Frontal cortex (tissue), 3 donors: ENCODE measurements at regions not wholly inside any gene's neighbourhood (a gene's known extent, or its start where the extent isn't known, plus 50 kb on each side); places are given as distances from the start of the nearest gene placed in this dataset.

Experiments
- DNase-seq, 2 donors: peaks; one replicate each; pipeline ENCODE4 v3.0.0; 2012; ENCODE audit warnings: low spot score in 2 of 2
- FAIRE-seq: peaks from 2 replicates; lab custom pipeline; 2012; peaks lifted over from hg19 to GRCh38; lab: Jason Lieb, UNC
- donor health status: control.
- donor health status: control.
- donor health status: control.

DNA sequence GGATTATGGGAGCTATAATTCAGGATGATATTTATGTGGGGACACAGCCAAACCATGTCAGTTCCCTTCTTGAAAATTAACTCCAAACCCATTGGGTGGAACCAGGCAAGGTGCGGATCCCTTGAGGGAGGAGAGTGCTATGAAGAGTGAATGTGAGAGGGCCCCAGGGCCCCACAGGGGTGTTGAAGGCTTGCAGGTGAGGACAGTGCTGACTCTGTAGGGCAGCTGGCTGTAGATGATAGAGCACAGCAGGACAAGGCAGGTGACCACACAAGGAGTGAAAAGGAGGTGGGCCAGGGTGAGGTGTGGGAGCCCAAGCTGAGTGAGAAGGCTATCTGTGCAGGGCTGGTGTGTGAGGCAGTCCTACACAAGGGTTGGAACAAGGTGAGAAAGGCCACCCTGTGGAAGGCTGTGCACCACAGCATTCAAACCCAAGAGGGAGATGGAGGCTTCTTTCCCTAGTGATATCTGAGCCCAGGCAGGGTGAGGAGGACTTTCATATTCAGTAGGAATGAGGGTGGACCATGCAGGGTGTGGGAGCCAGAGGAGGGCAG, 746.0 kb upstream of the CELF2 start:
- no peak for DNase-seq
- FAIRE-seq = no peak

DNA sequence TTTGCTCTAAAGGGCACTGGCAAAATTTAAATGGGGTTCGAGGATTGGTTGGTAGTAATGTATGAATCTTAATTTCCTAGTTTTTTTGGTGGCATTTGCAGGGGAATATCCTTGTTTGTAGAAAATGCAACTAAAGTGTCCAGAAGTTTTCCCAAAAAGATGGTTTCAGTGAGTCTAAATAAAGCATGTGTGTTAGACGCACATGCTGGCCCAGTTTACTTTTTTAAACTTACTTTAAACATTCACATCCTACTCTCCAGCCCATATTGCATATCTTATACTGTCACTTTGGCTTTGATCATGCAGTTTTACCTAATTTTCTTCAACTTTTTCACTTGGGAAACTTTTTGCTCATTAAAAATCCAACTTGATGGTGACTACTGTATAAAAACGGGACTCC, 744.0 kb upstream of the CELF2 start:
- DNase-seq (no peak), FAIRE-seq (no peak)

DNA sequence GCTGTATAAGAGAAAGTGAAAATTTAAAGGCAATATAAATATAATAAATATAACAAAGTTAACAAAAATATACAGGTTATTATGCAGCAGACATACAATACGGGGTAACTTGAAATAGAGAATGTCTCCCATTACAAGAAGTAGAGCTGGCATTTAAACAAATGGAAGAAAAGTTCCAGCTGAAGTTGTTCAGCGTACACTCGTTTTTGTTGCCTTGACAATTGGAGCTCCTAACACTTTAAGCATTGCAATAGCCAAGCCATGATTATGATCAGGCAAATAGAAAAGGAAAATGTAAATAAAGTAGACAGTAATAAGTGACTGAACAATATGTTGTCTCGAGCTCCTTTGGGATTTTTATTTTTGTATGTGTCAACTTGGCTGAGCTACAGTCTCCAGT, 737.8 kb upstream of the CELF2 start:
- FAIRE-seq (no peak), DNase-seq (no peak)

DNA sequence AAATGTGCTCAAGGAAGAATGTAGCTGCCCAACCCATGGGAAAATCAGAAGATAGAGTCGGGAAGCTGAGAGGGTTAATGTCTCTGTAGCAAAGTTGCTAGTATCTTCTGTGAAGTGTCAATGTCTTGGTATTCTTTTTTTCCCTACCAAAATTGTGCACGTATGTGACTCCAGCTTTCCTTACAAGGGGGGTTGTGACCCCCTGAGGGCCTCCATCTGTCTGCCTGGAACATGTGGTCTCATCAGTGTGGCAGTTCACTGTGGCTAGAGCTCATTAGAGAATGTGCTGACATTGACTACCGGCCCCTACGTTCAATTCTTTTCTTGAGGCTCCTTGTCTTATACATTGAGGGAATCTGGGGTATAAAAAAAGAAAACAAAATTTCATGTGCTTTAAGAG, 725.2 kb upstream of the CELF2 start:
- DNase-seq (no peak), FAIRE-seq (no peak)

DNA sequence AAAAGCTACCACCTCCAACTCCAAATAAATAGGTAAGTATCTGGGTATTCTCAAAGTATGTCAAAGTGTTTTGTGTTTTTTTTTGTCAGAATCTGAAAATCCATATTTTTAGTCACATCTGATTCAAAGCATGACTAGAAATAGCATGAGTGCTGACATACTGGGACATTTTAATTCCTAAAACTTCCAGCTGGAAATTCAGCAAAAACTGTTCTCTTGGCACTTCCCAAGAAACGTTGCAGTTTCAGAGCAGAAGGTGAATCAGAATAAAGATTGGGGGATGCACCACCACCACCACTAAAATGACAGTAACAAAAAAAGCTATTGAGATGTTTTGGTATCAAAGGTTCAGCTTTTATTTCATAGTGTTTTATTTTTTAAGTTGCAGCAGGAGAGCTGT, 724.6 kb upstream of the CELF2 start:
- FAIRE-seq (no peak), DNase-seq (no peak)

DNA sequence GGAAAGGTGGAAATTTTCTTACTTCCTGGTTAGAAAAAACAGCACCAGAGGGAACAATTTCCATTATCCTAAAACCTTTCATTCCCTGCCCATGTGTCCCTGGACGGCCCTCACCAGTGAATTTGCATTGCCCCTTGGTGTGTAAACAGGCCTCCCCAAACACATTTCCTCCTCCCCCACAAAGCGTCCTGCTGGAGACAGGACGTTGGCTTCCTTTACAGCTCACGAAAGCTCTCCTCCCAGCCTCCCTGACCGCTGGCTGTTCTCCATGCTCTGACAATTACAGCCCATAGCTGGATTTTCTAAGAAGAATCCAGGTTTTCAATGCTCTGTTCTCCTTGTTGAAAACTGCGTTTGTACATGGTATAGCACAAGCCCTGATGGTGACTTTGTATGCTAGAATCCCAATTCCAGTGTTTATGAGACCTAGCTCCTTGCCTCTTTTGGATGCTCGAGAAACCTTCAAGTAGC, 724.2 kb upstream of the CELF2 start:
- FAIRE-seq (no peak), DNase-seq (no peak)

DNA sequence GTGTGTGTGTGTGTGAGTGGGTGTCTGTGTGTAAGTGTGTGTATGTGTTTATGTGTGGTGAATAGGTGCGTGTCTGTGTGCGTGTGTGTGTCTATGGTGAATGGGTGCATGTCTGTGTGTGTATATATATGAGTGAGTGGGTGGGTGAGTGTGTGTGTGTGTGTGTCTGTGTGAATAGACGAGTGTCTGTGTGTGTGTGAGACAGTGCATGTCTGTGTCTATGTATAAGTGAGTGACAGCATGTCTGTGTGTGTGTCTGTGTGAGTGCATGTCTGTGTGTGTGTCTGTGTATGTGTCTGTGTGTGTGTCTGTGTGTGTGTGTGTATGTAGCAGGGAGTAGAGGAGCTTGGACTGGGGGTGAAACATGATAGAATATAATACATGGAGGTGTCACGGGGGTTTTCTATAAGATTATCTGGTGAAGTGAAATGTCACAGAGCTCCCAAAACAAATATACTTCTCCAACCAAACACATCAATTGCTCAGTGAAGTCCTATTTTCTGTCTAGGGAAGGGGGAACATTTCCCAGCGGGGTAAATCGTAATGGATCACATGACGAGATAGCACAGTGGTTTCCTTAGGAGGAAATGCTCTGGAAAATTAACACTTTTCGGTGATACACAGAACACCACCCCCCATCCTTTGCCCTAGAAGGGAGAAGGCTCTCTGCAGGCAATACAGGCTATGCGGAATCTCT, 723.3 kb upstream of the CELF2 start:
- no peak for DNase-seq

DNA sequence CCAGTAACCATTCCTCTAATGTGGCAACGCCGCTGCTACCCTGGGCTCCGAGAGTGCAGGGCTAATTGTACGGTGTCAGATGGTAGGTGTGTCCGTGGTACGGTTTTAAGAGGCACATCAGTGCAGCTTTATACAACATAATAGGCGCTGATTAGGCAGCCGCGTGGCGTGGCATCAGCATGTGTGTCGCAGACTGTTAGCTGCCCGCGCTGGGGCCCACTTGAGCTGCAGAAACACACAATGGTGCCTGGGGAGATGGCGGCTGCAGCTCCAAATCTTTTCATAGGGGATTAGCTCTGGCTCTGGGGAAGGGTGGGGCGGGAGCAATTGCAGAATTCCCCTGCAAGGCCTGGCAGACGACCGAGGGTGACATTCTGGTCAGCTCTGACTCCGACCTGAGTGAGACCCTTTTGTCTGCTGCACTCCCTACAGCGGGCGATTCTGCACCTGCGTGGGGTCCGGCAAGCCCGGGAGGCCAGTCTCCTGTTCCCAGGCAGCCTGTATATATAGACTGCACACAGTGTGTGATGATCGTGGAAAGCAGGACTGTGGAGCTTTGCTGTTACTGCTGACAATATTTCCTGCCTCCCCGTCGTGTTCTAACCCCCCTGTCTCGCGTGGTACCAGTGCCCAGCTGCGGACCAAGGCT, 722.7 kb upstream of the CELF2 start:
- no peak for DNase-seq

More for the DNA sequence above, 723.3 kb upstream of the CELF2 start:
- FAIRE-seq = no peak

DNA sequence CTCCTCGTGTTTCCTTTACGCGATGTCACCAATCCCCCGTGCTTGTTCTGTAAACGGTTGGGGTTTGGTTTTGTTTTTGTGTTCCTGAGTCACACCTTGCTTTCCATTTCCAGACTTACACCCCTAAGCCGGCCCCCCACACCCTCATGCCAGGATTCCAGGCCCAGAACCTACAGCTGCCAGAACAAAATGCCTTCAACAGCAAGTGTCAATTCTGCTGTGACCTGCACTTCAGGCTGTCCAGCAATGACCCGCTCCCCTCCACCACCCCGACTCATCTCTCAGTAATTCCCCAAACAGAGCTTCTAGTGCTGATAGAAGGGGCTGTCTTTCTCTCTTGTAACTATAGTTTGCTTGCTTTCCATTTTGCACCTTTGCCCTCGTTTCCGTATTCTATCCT, 722.1 kb upstream of the CELF2 start:
- no peak for FAIRE-seq

More for the DNA sequence above, 722.7 kb upstream of the CELF2 start:
- FAIRE-seq = no peak

DNA sequence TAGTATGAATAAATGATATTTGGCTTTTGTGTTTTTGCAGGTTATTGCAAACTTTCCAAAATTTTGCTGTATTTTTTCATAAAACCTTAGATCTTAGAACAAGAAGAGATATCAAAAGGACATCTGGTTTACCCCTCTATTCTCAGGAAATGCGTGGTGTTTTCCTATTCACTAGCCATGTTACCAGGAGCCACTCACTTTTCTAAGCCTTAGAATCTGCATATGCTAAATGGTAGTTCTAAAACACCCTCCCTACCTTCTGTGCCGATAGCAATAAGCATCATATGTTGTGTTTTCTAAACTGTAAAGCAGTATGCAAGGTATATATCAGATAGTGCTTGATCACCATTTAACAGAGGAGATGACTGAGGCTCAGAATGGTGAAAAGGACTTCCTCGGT, 715.0 kb upstream of the CELF2 start:
- no peak for DNase-seq
- no peak for FAIRE-seq

More for the DNA sequence above, 722.1 kb upstream of the CELF2 start:
- no peak for DNase-seq

DNA sequence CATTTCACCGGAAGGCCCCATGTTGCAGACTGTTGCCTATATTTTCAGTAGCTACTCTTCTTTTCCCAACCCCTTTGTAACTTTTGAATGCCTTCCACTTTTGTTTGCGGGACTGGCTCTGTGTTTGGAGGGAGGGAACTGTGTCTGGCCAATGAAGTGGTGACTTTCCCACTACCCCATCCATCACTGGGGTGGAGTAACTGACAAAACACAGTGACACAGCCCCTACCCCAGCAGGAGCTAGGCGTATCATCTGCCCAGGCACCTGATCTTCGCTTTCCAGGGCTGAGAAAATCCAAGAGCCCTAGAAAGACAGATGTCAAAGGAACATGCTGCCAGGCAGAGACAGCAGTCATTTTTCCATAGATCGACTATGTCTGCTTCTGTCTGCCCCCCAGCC, 710.6 kb upstream of the CELF2 start:
- FAIRE-seq = no peak
- DNase-seq = no peak

DNA sequence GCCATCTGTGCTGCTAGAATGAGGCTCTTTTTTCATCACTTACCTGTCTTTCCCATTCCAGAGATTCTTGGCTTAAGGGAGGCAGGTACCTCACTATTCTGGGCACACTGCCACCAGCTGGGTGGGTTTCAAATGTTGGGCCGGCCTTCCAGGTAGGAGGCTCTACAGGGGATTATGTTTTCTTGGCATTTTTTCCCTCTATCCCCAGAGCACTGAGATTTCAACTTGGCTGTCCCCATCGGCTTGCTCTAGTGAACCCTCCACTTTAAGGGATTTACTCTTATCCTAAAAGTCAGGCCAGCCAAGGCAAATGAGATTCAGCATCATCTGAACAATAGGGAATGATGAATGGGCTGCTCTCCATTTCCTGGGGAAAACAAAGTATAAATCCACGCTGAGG, 710.1 kb upstream of the CELF2 start:
- no peak for FAIRE-seq
- DNase-seq = no peak

DNA sequence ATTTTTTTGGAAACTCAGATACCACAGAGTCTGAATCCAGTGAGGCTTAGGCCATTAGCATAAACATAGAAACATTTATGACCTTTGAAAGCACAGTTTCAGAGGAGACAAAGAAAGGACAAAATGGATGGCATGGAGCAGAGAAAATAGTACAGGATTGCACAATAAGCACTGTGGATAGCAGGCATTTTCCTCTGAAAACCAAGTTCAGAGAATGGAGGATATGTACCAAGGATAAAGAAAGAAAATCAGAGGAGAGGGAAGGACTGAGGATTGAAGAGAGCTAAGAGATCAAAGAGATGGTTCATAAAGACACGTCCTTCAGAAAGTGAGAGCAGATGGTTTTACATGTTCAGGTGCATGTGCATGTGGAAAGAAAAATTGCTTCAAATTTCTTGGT, 707.2 kb upstream of the CELF2 start:
- FAIRE-seq (no peak), DNase-seq (no peak)

DNA sequence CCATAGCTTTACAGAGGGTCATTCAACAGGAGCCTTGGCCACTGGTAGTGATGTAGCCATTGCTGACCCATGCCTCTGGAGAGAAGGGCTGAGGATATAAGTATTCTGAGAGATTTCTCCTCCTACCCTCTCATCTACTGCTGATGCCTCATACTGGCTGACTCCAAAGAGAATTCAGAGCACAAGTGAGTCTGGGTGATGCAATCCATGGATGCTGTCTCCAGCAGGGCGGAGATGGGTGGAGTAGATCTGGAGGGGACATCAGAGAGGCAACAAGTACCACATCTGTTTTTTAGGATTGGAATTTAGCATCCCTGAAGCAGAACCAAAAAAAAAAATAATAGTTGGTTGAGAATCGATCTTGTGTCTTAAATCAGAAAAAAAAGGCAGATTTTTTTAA, 705.7 kb upstream of the CELF2 start:
- no peak for DNase-seq
- FAIRE-seq = no peak

DNA sequence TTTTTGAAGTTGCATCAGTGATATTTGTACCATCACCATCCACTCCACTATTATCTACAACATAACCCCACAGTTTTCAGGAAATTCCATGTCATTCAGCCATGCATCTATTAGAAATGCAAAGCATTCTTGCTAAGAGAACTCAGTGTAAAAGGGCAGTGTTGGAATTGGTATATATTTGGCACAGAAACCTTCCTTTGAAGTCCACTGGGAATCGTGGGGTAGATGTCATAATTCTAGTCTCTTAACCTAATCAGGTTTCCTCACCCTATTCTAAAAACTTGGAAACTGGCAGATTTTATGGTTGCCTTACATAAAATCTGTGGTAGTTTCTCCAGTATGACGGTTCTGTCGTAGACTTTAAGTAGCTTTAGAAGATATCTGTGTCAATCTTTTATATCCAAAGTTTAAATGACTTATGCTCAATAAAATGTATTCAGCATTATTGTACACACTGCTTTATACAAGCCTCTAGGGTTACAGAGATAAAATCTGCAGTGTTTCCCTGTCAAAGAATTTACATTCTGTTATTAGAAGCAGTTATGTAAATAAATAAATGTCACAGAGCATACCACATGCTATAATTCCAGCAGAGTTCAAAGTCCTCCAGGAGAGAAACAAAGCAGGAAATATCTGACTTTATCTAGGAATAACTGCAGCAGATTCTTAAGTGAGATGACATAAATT, 704.4 kb upstream of the CELF2 start:
- FAIRE-seq (no peak), DNase-seq (no peak)

DNA sequence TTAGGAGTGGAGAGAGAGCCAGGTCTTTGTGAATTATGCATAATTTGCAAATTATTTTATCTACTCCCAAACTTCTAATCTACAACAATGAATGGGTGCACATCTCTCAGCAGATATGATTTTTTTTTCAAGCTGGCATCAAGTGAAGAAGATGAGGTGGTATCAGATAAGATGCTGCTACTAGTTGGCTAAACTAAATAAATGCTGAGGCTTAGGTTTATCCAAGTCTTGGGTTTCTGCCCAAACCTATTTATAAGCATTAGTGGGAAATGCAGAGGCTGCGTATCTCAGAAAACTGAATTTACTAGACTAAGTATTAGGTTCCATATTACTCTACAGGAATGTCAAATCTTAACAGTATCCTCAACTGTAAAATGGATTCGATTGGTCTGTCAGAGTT, 703.0 kb upstream of the CELF2 start:
- FAIRE-seq (no peak), DNase-seq (no peak)

DNA sequence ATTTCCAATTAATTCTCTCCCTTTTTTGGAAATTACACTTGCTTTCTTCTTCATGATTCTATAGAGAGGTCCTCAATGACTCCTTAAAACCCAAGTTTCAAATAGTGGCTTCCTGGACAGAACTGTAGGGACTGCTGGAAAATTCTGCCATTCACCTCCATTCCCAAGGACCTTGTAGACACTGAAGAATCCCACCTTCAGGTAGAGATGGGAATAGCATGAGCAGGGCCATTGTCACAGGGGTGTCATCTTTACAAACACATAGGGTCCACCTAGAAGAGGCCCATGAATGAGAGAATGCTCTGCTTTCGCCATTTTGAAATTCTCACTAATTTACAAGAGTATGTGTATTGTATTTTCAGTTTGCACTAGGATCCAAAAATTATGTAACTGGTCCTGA, 701.7 kb upstream of the CELF2 start:
- DNase-seq = no peak
- FAIRE-seq = no peak

DNA sequence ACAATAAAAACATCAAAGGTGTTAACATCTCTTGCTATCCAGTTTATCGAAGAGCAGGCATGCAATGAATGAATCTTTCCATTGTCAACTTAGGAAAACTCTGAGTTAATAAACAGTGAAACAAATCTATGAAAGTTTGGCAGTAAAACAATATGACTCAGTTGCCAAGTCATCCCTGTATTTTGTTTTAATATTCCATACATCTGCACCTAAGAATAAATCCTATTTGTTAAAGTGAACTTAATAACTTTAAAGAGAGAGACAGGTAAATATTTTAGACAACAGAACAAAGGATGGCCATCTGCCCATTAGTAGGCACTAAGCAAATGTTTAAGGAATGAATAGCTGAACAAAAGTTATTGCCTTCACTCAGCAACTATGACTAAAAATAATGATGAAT, 700.5 kb upstream of the CELF2 start:
- FAIRE-seq = no peak
- DNase-seq = no peak

DNA sequence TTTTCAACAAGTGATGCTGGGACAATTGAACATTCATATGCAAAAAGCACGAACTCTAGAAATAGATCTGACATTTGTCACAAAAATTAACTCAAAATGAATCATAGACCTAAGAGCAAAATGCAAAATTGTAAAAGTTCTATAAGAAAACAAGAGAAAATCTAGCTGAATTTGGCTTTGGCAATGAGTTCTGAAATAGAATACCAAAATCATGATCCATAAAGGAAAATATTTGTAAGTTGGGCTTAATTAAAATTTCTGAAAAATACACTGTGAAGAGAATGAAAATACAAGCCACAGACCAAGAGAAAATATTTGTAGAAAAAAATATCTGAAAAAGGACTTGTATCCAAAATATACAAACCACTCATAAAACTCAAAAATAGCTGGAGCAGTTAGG, 698.8 kb upstream of the CELF2 start:
- FAIRE-seq = no peak
- no peak for DNase-seq

DNA sequence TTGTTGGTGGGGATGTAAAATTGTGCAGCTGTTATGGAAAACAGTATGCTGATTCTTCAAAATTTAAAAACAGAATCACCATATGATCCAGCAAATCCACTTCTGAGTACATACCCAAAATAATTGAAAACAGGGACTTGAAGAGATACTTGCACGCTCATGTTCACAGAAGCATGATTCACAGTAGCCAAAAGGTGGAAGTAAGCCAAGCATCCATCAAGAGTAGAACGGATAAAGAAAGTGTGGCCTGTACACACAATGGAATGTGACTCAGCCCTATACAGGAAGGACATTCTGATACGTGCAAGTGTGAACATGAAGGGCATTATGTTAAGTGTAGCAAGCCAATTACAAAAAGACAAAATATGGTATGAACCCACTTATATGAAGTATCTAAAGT, 696.7 kb upstream of the CELF2 start:
- no peak for DNase-seq
- no peak for FAIRE-seq

DNA sequence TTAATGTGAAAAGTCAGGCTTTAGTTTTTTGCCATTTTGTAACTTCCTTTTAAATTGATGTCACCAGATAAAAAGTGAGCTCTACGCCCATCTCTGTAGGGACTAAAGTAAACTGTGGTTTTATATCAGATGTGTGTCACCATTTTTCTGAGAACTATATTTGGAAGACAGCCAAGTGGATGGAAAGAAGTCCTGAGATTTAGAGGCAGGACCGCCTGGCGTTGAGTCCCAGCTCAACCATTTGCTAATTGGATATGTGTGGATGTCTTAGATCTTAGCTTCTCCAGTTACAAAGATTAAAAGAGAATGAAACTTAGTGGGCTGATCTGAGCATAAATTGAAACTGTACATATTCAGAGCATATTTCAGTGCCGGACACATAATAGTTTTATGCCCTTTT, 691.6 kb upstream of the CELF2 start:
- no peak for DNase-seq

More for the DNA sequence above, 691.6 kb upstream of the CELF2 start:
- FAIRE-seq = no peak
